GM12864 (cell line): ENCODE measurements at regions not wholly inside any gene's neighbourhood (a gene's known extent, or its start where the extent isn't known, plus 50 kb on each side); places are given as distances from the start of the nearest gene placed in this dataset.

Experiments
- DNase-seq: peaks from one replicate; pipeline ENCODE4 v3.0.0-alpha.2; 2011; ENCODE audit warnings: low read depth
- H3K4me3 ChIP-seq: 2 replicates; pipeline ENCODE4 v1.5.1; 2011; ENCODE audit warnings: mild to moderate bottlenecking, low read depth, low read length, control low read depth
- CTCF ChIP-seq: IDR thresholded peaks from 2 replicates; pipeline ENCODE4 v1.5.1; 2011; ENCODE audit warnings: low read depth, mild to moderate bottlenecking, moderate library complexity, low read length, control low read depth, inconsistent platforms; ENCODE audit errors: missing control alignments

- no peak for TF ChIP-seq CTCF
- no peak for DNase-seq
- H3K4me3 ChIP-seq, result no peak overlapping the region
Observed at GRCh38 chr9:109963079-109963478, 183.1 kb downstream of the PALM2AKAP2 start.

- no peak overlapping the region; the same call in 1 of the 2 replicates for H3K4me3 ChIP-seq
- DNase-seq, result no peak
- TF ChIP-seq CTCF, result no peak
Observed at GRCh38 chr9:109966643-109967368, 186.8 kb downstream of the PALM2AKAP2 start.

- no peak for TF ChIP-seq CTCF
- peak; percentile 92 for DNase-seq
- H3K4me3 ChIP-seq, result no peak overlapping the region
Observed at GRCh38 chr9:109967651-109968642, 187.9 kb downstream of the PALM2AKAP2 start.

- no peak for DNase-seq
- no peak overlapping the region for H3K4me3 ChIP-seq
- TF ChIP-seq CTCF, result peak; percentile 55
Observed at GRCh38 chr9:109969011-109969410, 189.0 kb downstream of the PALM2AKAP2 start.

- no peak for TF ChIP-seq CTCF
- DNase-seq, result no peak
- no peak overlapping the region for H3K4me3 ChIP-seq
Observed at GRCh38 chr9:109969573-109970237, 189.7 kb downstream of the PALM2AKAP2 start.

GRCh38 chr9:109971226-109971625 is 191.2 kb downstream of the PALM2AKAP2 start:
- no peak for TF ChIP-seq CTCF
- no peak overlapping the region for H3K4me3 ChIP-seq
- DNase-seq, result no peak
